Activated T-helper 17 cell treated with anti-CD3 and anti-CD28 coated beads, Interleukin-2, amount 50 U/mL, for 72 hours (primary cell): ENCODE measurements at regions not wholly inside any gene's neighbourhood (a gene's known extent, or its start where the extent isn't known, plus 50 kb on each side); places are given as distances from the start of the nearest gene placed in this dataset.
A peak's percentile ranks its signal among the peaks of the same experiment; 100 is the strongest.

Source experiments
- ATAC-seq: fragments of 150-1000 bp; cut with Tn5 transposase; replicated peaks from 2 replicates; pipeline ENCODE4 v1.10.0; 2021; ENCODE audit warnings: mild to moderate bottlenecking, moderate library complexity
- H3K27ac Mint-ChIP-seq: one replicate; pipeline ENCODE4 v1.8.0; 2022; ENCODE audit warnings: mixed read lengths
- H3K27me3 Mint-ChIP-seq: one replicate; pipeline ENCODE4 v1.8.0; 2022; ENCODE audit warnings: mixed read lengths
- H3K36me3 Mint-ChIP-seq: one replicate; pipeline ENCODE4 v1.8.0; 2022; ENCODE audit warnings: low read depth, mild to moderate bottlenecking, mixed read lengths
- H3K4me1 Mint-ChIP-seq: one replicate; pipeline ENCODE4 v1.8.0; 2022; ENCODE audit warnings: mixed read lengths
- H3K4me3 Mint-ChIP-seq: one replicate; pipeline ENCODE4 v1.8.0; 2022; ENCODE audit warnings: mild to moderate bottlenecking, mixed read lengths
- H3K9me3 Mint-ChIP-seq: one replicate; pipeline ENCODE4 v1.8.0; 2022; ENCODE audit warnings: mixed read lengths

DNA sequence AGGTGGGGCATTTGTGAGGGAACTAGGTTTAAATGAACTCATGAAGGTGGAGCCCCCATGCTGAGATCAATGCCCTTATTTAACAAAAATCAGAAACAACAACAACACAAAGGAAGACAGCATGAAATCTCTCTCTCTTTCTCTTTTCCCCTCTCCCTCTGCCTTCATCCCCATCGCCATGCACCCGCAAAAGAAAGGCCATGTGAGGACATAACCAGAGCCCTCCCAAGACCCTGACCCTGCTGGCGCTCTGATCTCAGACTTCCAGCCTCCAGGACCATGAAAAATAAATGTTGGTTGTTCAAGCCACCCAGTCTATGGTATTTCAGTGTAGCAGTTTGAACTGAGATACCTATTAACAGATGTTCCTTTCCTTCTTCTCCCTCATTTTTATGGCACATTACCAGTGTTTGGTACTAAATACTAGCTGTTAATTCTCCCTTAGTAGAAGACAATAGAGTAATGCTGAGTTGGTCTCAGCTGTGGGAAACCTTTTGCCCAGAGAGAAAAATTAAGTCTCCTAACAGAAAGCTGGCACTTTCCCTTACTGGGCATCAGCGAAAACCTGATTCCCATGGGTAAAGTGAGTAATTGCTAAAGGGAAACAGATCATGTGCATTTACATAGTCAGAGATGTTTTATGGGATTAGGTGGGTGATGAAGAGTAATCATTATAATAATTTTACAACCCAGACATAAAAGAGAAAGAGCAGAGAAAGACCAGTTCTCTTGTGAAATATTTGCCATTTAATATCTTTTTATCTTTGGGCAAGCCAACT lies 264.0 kb upstream of the PLEKHG7 start:
- ATAC-seq = no peak
- peaks cover 3% of the 10 kb centered on the region for H3K9me3 Mint-ChIP-seq
- H3K27me3 Mint-ChIP-seq = no peaks in the 10 kb centered on the region
- no peak overlapping the region for H3K27ac Mint-ChIP-seq
- H3K4me1 Mint-ChIP-seq = peaks cover 9% of the 10 kb centered on the region
- no peaks in the 10 kb centered on the region for H3K36me3 Mint-ChIP-seq
- no peak overlapping the region for H3K4me3 Mint-ChIP-seq

DNA sequence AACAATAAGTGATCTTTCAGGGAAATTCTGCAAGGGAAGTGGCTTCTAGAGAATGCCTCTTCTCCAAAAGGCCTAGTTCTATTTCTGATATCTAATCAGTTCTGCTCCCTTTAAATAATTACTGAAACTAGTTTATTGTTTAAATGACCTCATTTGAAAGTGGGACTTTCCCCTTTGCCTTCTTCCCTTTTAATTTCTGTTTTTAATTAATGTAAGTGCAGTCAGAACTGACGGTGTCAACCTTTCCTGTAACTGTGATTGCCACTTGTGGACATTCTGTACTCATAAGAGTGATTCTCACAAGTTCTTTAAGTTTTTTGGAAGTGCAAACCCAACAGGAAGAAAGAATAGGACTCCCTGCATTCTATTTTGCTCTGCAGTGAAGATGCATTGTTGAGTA lies 265.3 kb upstream of the PLEKHG7 start:
- Mint-ChIP-seq H3K27ac (no peak overlapping the region), H3K4me3 (no peak overlapping the region), H3K36me3 (no peaks in the 10 kb centered on the region), H3K4me1 (peaks cover 11% of the 10 kb centered on the region), H3K9me3 (peaks cover 3% of the 10 kb centered on the region), H3K27me3 (no peaks in the 10 kb centered on the region)
- ATAC-seq = peak; percentile 38

DNA sequence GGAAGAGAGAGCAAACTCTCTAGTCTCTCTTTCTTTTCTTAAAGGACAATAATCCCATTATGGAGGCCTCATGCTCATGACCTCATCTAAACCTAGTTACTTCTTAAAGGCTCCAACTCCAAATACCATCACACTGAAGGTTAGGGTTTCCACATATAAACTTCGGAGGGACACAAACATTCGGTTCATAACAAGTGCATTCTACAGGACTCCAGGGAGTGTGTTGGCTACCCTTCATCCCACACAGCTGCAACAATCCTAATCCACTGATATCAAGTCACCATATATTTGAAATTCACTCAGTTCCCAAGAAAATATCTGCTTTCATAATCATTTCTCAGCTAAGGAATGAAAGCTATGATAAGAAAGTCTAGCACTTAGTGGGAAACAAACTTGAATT lies 265.9 kb upstream of the PLEKHG7 start:
- no peak for ATAC-seq
- Mint-ChIP-seq H3K9me3 (peaks cover 5% of the 10 kb centered on the region), H3K36me3 (no peaks in the 10 kb centered on the region), H3K4me1 (peaks cover 12% of the 10 kb centered on the region), H3K4me3 (no peak overlapping the region), H3K27me3 (no peaks in the 10 kb centered on the region), H3K27ac (no peak overlapping the region)

DNA sequence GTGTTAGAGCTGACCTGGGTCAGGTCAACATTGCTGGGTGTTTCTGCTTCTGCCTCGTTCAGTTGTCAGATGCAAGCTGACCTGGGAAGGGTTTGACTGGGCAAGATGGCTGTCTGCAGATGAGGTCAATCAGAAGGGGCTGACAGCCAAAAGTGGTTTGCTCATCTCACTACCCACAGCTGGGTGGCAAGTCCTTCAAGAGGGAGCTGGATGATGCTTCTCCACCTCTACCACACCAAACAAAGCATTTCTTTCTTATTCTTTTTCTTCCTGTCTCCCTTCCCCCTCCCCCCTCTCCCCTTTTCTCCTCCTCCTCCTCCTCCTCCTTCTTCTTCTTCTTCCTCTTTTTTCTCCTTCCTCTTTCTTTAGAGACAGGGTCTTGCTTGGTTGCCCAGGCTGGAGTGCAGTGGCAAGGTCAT lies 268.2 kb upstream of the PLEKHG7 start:
- Mint-ChIP-seq H3K27me3 (no peaks in the 10 kb centered on the region), H3K9me3 (peaks cover 6% of the 10 kb centered on the region), H3K36me3 (no peaks in the 10 kb centered on the region), H3K4me3 (no peak overlapping the region), H3K27ac (peak overlapping the region; percentile 23), H3K4me1 (peaks cover 12% of the 10 kb centered on the region)
- ATAC-seq = peak; percentile 23

DNA sequence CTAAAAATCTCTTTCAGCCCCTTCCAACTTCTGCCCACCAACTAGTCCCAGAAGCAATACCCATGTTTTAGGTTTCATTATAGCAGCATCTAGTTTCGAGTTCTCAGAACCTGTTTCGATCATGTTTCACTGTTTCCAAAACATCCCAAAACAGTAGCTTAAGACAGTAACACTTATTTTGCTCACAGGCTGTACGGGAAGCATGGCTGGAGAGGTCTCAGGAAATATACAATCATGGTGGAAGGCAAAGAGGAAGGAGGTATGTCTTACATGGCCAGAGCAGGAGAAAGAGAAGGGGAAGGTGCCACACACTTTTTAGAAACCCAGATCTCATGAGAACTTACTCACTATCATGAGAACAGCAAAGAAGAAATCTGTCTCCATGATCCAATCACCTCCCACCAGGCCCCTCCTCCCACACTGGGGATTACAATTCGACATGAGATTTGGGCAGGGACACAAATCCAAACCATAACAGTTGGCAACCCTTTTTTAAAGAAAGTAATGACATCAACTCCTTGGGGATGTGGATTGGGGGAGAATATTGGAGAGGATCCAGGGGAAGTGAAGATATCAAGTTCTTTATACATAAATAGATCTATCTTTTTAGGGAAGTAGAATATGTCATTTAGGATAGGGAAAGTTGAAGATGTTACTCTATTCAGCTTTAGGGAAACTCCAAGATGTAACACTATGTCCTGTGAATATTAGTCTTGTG lies 269.9 kb upstream of the PLEKHG7 start:
- ATAC-seq = peak; percentile 82
- Mint-ChIP-seq H3K27me3 (no peaks in the 10 kb centered on the region), H3K4me1 (peaks cover 18% of the 10 kb centered on the region), H3K9me3 (peaks cover 14% of the 10 kb centered on the region), H3K36me3 (no peaks in the 10 kb centered on the region), H3K27ac (peak overlapping the region; percentile 68), H3K4me3 (peak overlapping the region; percentile 35)

DNA sequence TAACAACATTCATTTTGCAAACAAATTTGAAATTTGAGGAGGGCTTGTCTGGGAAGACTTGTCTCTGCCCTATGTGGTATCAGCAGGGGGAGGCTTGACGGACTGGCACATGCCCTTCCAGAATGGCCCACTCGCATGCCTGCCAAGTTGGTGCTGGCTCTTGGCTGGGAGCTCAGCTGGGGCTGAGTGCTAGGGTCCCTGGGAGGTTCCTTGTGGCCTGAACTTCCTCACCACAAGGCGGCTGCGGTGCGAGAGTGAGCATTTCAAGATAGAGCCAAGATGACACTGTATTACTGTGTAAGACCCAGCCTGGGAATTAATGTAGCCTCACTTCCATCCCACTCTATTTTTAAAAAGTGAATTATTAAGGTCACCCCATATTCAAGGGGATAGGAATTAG lies 271.6 kb upstream of the PLEKHG7 start:
- peaks cover 11% of the 10 kb centered on the region for H3K9me3 Mint-ChIP-seq
- no peaks in the 10 kb centered on the region for H3K36me3 Mint-ChIP-seq
- ATAC-seq = no peak
- H3K27ac Mint-ChIP-seq = no peak overlapping the region
- H3K4me1 Mint-ChIP-seq = peaks cover 14% of the 10 kb centered on the region
- H3K27me3 Mint-ChIP-seq = no peaks in the 10 kb centered on the region
- H3K4me3 Mint-ChIP-seq = no peak overlapping the region

DNA sequence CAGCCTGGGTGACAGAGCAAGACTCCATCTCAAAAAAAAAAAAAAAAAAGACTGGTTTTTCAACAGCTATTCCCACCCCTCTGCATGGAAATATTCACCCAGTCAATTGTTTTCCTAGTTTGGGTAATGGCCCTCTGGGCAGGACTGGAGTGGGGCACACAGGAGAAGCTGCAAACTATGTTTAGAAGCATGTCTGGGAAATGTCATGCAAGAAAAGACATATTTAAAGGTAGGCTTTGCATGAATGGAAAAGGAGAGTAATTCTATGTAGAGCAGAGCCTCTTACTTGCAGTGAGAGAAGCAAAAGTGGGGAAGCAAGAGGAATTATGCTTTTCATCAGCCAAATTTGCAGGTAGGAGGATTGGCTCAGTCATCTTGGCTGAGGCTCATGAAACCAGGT lies 276.5 kb upstream of the PLEKHG7 start:
- H3K27me3 Mint-ChIP-seq = no peaks in the 10 kb centered on the region
- ATAC-seq = no peak
- H3K4me3 Mint-ChIP-seq = no peak overlapping the region
- no peak overlapping the region for H3K27ac Mint-ChIP-seq
- no peaks in the 10 kb centered on the region for H3K36me3 Mint-ChIP-seq
- H3K9me3 Mint-ChIP-seq = peaks cover 8% of the 10 kb centered on the region
- peaks cover 6% of the 10 kb centered on the region for H3K4me1 Mint-ChIP-seq

DNA sequence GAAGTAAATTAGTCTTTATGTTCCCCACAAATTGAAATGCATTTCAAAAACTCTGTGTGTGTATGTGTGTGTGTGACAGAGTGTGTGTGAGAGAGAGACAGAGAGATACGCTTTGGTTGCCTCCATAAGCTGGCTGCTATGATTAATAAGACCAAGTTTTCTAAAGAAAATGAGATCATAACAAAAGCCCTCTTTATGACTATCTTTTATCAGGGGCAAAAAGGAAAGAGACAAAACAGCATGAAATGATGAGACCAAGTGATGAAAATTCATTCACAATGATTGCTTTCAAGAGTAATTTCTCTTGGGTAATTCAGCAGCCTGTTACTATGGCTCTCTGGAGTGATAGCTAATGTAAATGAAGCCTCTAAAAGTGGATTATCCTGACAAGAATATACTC lies 277.6 kb upstream of the PLEKHG7 start:
- no peaks in the 10 kb centered on the region for H3K27me3 Mint-ChIP-seq
- no peak overlapping the region for H3K27ac Mint-ChIP-seq
- peaks cover 8% of the 10 kb centered on the region for H3K9me3 Mint-ChIP-seq
- no peak overlapping the region for H3K4me3 Mint-ChIP-seq
- H3K36me3 Mint-ChIP-seq = no peaks in the 10 kb centered on the region
- ATAC-seq = no peak
- peaks cover 11% of the 10 kb centered on the region for H3K4me1 Mint-ChIP-seq

DNA sequence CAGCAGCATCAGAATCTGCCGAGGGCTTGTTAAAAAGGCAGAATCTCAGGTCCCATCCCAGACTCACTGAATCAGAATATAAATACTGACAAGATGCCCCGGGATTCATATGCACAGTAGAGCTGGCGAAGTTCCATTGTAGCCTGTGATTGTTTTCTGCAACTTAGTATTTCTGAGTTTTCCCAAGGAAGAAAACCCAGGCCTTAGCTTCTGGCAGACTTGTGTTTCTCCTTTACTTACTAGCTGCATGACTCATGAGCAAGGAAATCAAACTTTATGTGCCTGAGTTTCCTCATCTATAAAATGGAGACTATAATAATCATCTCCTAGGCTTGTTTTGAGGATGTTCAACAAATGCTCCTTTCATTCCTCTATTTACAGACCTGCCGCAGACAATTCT lies 278.5 kb upstream of the PLEKHG7 start:
- no peak overlapping the region for H3K4me3 Mint-ChIP-seq

DNA sequence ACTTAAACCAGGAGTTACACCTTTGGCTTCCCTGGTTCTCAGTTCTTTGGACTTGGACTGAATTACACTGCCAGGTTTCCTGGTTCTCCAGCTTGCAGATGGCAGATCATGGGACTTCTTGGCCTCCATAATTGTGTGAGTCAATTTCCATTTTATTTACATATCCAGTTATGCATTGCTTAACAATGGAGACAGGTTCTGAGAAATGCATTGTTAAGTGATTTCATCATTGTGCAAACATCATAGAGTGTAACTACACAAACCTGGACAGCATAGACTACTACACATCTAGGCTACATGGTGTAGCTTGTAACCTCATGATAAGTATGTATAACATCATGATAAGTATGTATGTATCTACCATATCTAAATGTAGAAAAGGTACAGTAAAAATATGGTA lies 276.1 kb upstream of the BTG1 start:
- Mint-ChIP-seq H3K27me3 (no peaks in the 10 kb centered on the region), H3K4me3 (no peak overlapping the region), H3K4me1 (peaks cover 13% of the 10 kb centered on the region), H3K36me3 (no peaks in the 10 kb centered on the region), H3K27ac (no peak overlapping the region), H3K9me3 (peaks cover 4% of the 10 kb centered on the region)
- ATAC-seq = no peak

More for the DNA sequence above, 278.5 kb upstream of the PLEKHG7 start:
- Mint-ChIP-seq H3K36me3 (no peaks in the 10 kb centered on the region), H3K27ac (no peak overlapping the region), H3K27me3 (no peaks in the 10 kb centered on the region), H3K9me3 (peaks cover 8% of the 10 kb centered on the region), H3K4me1 (peaks cover 11% of the 10 kb centered on the region)
- ATAC-seq = no peak

DNA sequence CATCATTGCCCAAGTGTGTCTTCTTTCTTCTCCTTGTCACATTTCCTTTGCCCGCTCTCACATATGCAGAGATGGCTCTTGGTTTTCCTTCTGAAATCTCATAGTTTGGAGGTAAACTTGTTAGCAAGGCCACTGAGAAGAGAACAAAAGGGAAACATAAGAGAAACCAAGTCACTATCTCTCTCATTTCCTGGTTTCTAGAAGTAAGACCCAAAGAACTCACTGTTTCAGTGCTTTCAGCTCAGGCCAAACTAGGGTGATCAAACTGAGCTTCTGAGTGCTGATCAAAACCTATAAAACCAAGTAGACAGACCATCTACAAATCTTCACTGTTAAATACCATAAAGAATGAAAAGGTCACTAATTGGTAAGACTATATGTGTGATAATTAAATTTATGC lies 275.4 kb upstream of the BTG1 start:
- H3K36me3 Mint-ChIP-seq = no peaks in the 10 kb centered on the region
- H3K27ac Mint-ChIP-seq = no peak overlapping the region
- H3K9me3 Mint-ChIP-seq = peaks cover 4% of the 10 kb centered on the region
- peaks cover 13% of the 10 kb centered on the region for H3K4me1 Mint-ChIP-seq
- no peak overlapping the region for H3K4me3 Mint-ChIP-seq
- peak; percentile 21 for ATAC-seq
- H3K27me3 Mint-ChIP-seq = no peaks in the 10 kb centered on the region

DNA sequence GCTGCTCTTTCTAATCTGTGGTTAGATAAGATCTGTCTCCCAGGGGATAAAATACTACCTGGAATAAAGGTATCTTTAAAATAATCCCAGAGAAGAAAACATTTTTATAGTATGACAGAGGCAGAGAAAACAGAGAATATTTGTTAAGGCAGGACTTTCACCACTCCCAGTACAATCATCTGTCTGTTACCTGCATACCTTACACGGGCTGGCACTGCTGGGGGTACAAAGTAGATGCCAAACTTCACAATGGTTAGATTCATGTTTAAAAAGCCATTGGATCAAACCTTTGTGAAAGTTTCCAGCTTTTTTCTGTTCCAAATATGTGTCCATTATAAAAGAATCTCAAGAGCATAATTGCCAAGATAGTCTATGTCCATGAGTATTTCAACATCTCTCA lies 273.6 kb upstream of the BTG1 start:
- H3K4me1 Mint-ChIP-seq = peaks cover 13% of the 10 kb centered on the region
- H3K9me3 Mint-ChIP-seq = peaks cover 4% of the 10 kb centered on the region
- H3K36me3 Mint-ChIP-seq = no peaks in the 10 kb centered on the region
- H3K27me3 Mint-ChIP-seq = no peaks in the 10 kb centered on the region
- no peak overlapping the region for H3K4me3 Mint-ChIP-seq
- no peak for ATAC-seq
- no peak overlapping the region for H3K27ac Mint-ChIP-seq

DNA sequence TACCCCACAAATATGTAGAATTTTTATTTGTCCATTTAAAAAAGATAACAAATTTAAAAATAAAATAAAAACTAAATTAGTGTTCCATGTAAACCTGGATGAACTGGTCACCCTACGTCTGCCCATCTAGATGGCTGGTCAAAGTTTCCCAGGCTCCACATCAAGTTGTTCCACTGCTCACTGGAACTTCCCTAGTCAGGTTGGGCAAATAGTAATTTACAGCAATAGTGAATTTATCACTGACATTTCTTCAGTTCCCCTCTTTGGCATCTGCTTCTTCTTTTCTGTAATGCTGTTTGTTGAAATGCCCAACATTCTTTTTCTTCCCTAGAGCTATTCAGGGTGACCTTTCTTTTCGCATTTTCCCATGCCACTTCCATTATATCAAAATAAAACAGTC lies 272.7 kb upstream of the BTG1 start:
- H3K27me3 Mint-ChIP-seq = no peaks in the 10 kb centered on the region
- ATAC-seq = no peak
- H3K4me1 Mint-ChIP-seq = peaks cover 13% of the 10 kb centered on the region
- no peak overlapping the region for H3K4me3 Mint-ChIP-seq
- H3K9me3 Mint-ChIP-seq = peaks cover 4% of the 10 kb centered on the region
- no peak overlapping the region for H3K27ac Mint-ChIP-seq
- H3K36me3 Mint-ChIP-seq = no peaks in the 10 kb centered on the region

DNA sequence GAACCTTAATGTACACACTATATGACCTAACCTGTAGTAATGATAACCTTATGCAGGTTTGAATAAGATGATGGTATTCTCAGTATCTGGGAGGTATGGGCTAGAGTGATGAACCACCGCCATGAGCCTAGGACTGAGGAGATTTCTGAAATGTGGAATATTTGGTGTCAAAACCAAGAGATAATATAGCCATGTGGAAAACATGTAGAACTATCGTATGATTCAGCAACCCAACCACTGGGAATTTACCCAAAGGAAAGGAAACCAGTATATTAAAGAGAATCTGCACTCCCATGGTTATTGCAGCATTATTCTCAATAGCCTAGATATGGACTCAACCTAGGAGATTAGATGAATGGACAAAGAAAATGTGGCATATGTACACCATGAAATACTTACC lies 271.7 kb upstream of the BTG1 start:
- Mint-ChIP-seq H3K9me3 (peaks cover 4% of the 10 kb centered on the region), H3K27me3 (no peaks in the 10 kb centered on the region), H3K36me3 (no peaks in the 10 kb centered on the region), H3K4me1 (peaks cover 13% of the 10 kb centered on the region), H3K4me3 (no peak overlapping the region), H3K27ac (no peak overlapping the region)
- ATAC-seq = peak; percentile 54

DNA sequence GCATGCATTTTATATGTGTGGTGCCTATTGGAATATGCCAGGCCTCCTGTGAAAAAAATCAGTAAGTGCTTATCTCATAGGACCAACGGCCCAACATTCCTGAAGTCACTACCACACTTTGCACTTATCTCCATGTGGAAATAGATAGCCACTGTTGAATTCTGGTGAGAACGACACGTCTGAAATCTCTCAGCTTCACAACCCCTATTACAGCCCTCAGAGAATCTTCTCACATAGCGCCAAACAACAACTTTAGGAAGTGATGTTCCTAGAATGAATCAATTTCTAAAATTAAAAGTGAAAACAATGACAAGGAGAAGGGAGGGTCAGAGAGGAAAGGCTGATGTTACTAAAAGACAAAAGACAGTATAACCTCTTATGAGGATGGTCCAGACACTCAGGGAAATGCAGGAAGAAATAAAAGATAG lies 270.8 kb upstream of the BTG1 start:
- H3K27ac Mint-ChIP-seq = no peak overlapping the region
- peak; percentile 38 for ATAC-seq
- no peak overlapping the region for H3K4me3 Mint-ChIP-seq
- peaks cover 13% of the 10 kb centered on the region for H3K4me1 Mint-ChIP-seq
- no peaks in the 10 kb centered on the region for H3K27me3 Mint-ChIP-seq
- peaks cover 4% of the 10 kb centered on the region for H3K9me3 Mint-ChIP-seq
- no peaks in the 10 kb centered on the region for H3K36me3 Mint-ChIP-seq
